Activated T-helper 2 cell treated with anti-CD3 and anti-CD28 coated beads, Interferon-gamma antibody, Interleukin-2, Interleukin-4, amounts not matched to agents 10 μg/mL and 5 μg/mL and 100 μg/mL, durations not matched to agents 14 hours and 24 hours and 36 hours (primary cell): ENCODE measurements at regions not wholly inside any gene's neighbourhood (a gene's known extent, or its start where the extent isn't known, plus 50 kb on each side); places are given as distances from the start of the nearest gene placed in this dataset.
"Not testable (repeated sequence)": the region's sequence is repeated elsewhere in the genome, so short reads cannot be mapped to it uniquely, and the experiment has no call there.

ENCODE experiments used
- DNase-seq: peaks from one replicate; pipeline ENCODE4 v3.0.0; 2021; ENCODE audit warnings: low spot score
- H3K27ac Mint-ChIP-seq: one replicate; pipeline ENCODE4 v1.8.0; 2021; ENCODE audit warnings: mixed read lengths
- H3K27me3 Mint-ChIP-seq: one replicate; pipeline ENCODE4 v1.8.0; 2021; ENCODE audit warnings: low read depth, mixed read lengths
- H3K36me3 Mint-ChIP-seq: one replicate; pipeline ENCODE4 v1.8.0; 2021; ENCODE audit warnings: low read depth, mixed read lengths
- H3K4me1 Mint-ChIP-seq: one replicate; pipeline ENCODE4 v1.8.0; 2021; ENCODE audit warnings: low read depth, mixed read lengths
- H3K4me3 Mint-ChIP-seq: one replicate; pipeline ENCODE4 v1.8.0; 2021; ENCODE audit warnings: low read depth, mild to moderate bottlenecking, moderate library complexity, mixed read lengths
- H3K9me3 Mint-ChIP-seq: one replicate; pipeline ENCODE4 v1.8.0; 2021; ENCODE audit warnings: mixed read lengths
- intact Hi-C: fragments of 100-400 bp; cut with micrococcal nuclease; formaldehyde crosslinking; loops from one replicate; pipeline ENCODE4 v1.15.1; 2023

GRCh38 chr11:50088231-50088630, 55.6 kb downstream of the OR4C45 start:
- intact Hi-C loops, result no loop called here
- Mint-ChIP-seq H3K27me3 (no peaks in the 10 kb centered on the region), H3K36me3 (no peaks in the 10 kb centered on the region), H3K9me3 (peaks cover 17% of the 10 kb centered on the region), H3K4me3 (no peak overlapping the region), H3K4me1 (no peaks in the 10 kb centered on the region), H3K27ac (no peak overlapping the region)
- no peak for DNase-seq

- DNase-seq, result no peak
- Mint-ChIP-seq H3K4me3 (no peak overlapping the region), H3K9me3 (peaks cover 22% of the 10 kb centered on the region), H3K27ac (no peak overlapping the region), H3K4me1 (no peaks in the 10 kb centered on the region), H3K27me3 (no peaks in the 10 kb centered on the region), H3K36me3 (no peaks in the 10 kb centered on the region)
- intact Hi-C loops, result no loop called here
Measured at GRCh38 chr11:50098186-50098725, 65.6 kb downstream of the OR4C45 start.

GRCh38 chr11:50102916-50103315, 70.2 kb downstream of the OR4C45 start:
- DNase-seq, result no peak
- Mint-ChIP-seq H3K9me3 (peaks cover 20% of the 10 kb centered on the region), H3K4me3 (no peak overlapping the region), H3K4me1 (no peaks in the 10 kb centered on the region), H3K27ac (no peak overlapping the region), H3K36me3 (no peaks in the 10 kb centered on the region), H3K27me3 (no peaks in the 10 kb centered on the region)
- intact Hi-C loops, result no loop called here

GRCh38 chr11:50140686-50141085, 108.0 kb downstream of the OR4C45 start:
- DNase-seq, H3K27ac Mint-ChIP-seq, H3K4me1 Mint-ChIP-seq, H3K4me3 Mint-ChIP-seq, H3K36me3 Mint-ChIP-seq, intact Hi-C loops, H3K27me3 Mint-ChIP-seq: not testable (repeated sequence)
- H3K9me3 Mint-ChIP-seq, result peaks cover 64% of the 10 kb centered on the region

- DNase-seq, H3K27me3 Mint-ChIP-seq, H3K36me3 Mint-ChIP-seq, H3K4me3 Mint-ChIP-seq, H3K27ac Mint-ChIP-seq, H3K4me1 Mint-ChIP-seq, intact Hi-C loops: not testable (repeated sequence)
- H3K9me3 Mint-ChIP-seq, result peaks cover 58% of the 10 kb centered on the region
Measured at GRCh38 chr11:50146308-50146707, 113.6 kb downstream of the OR4C45 start.

- H3K27me3 Mint-ChIP-seq, H3K27ac Mint-ChIP-seq, DNase-seq, H3K36me3 Mint-ChIP-seq, H3K4me1 Mint-ChIP-seq, H3K4me3 Mint-ChIP-seq, intact Hi-C loops: not testable (repeated sequence)
- peaks cover 63% of the 10 kb centered on the region for H3K9me3 Mint-ChIP-seq
Measured at GRCh38 chr11:50147946-50148345, 115.3 kb downstream of the OR4C45 start.

- Mint-ChIP-seq H3K4me3 (no peak overlapping the region), H3K36me3 (no peaks in the 10 kb centered on the region), H3K27ac (no peak overlapping the region), H3K9me3 (peaks cover 58% of the 10 kb centered on the region), H3K27me3 (no peaks in the 10 kb centered on the region), H3K4me1 (no peaks in the 10 kb centered on the region)
- DNase-seq, result no peak
- intact Hi-C loops, result no loop called here
Measured at GRCh38 chr11:50155508-50155907, 122.8 kb downstream of the OR4C45 start.

GRCh38 chr11:50164050-50164449, 131.4 kb downstream of the OR4C45 start:
- no peak for DNase-seq
- H3K36me3 Mint-ChIP-seq, result no peaks in the 10 kb centered on the region
- no peaks in the 10 kb centered on the region for H3K4me1 Mint-ChIP-seq
- intact Hi-C loops, result no loop called here
- no peak overlapping the region for H3K4me3 Mint-ChIP-seq
- H3K9me3 Mint-ChIP-seq, result peaks cover 39% of the 10 kb centered on the region
- H3K27me3 Mint-ChIP-seq, result no peaks in the 10 kb centered on the region
- no peak overlapping the region for H3K27ac Mint-ChIP-seq

- H3K9me3 Mint-ChIP-seq, result peaks cover 39% of the 10 kb centered on the region
Measured at GRCh38 chr11:50169634-50170033, 137.0 kb downstream of the OR4C45 start.

GRCh38 chr11:50170115-50170514, 137.4 kb downstream of the OR4C45 start:
- Mint-ChIP-seq H3K4me3 (no peak overlapping the region), H3K36me3 (peaks cover 3% of the 10 kb centered on the region), H3K27me3 (no peaks in the 10 kb centered on the region), H3K4me1 (no peaks in the 10 kb centered on the region), H3K27ac (no peak overlapping the region), H3K9me3 (peaks cover 39% of the 10 kb centered on the region)
- intact Hi-C loops, result no loop called here
- DNase-seq, result no peak

More at GRCh38 chr11:50169634-50170033, 137.0 kb downstream of the OR4C45 start:
- intact Hi-C loops, result no loop called here
- H3K27ac Mint-ChIP-seq, result no peak overlapping the region
- DNase-seq, result no peak
- no peak overlapping the region for H3K4me3 Mint-ChIP-seq
- no peaks in the 10 kb centered on the region for H3K4me1 Mint-ChIP-seq
- peaks cover 3% of the 10 kb centered on the region for H3K36me3 Mint-ChIP-seq
- no peaks in the 10 kb centered on the region for H3K27me3 Mint-ChIP-seq

- no peak for DNase-seq
- peaks cover 2% of the 10 kb centered on the region for H3K36me3 Mint-ChIP-seq
- H3K4me1 Mint-ChIP-seq, result no peaks in the 10 kb centered on the region
- no peaks in the 10 kb centered on the region for H3K27me3 Mint-ChIP-seq
- intact Hi-C loops, result no loop called here
- no peak overlapping the region for H3K27ac Mint-ChIP-seq
- H3K9me3 Mint-ChIP-seq, result peaks cover 34% of the 10 kb centered on the region
- H3K4me3 Mint-ChIP-seq, result no peak overlapping the region
Measured at GRCh38 chr11:50174189-50174588, 141.5 kb downstream of the OR4C45 start.

- no peaks in the 10 kb centered on the region for H3K27me3 Mint-ChIP-seq
- H3K9me3 Mint-ChIP-seq, result peaks cover 26% of the 10 kb centered on the region
- no peak overlapping the region for H3K27ac Mint-ChIP-seq
- H3K4me1 Mint-ChIP-seq, result no peaks in the 10 kb centered on the region
- DNase-seq, result no peak
- intact Hi-C loops, result no loop called here
- H3K36me3 Mint-ChIP-seq, result no peaks in the 10 kb centered on the region
- no peak overlapping the region for H3K4me3 Mint-ChIP-seq
Measured at GRCh38 chr11:50174975-50175374, 142.3 kb downstream of the OR4C45 start.

- Mint-ChIP-seq H3K9me3 (peaks cover 20% of the 10 kb centered on the region), H3K36me3 (no peaks in the 10 kb centered on the region), H3K4me1 (no peaks in the 10 kb centered on the region), H3K27ac (no peak overlapping the region), H3K27me3 (no peaks in the 10 kb centered on the region), H3K4me3 (no peak overlapping the region)
- no peak for DNase-seq
- intact Hi-C loops, result no loop called here
Measured at GRCh38 chr11:50178737-50179136, 146.1 kb downstream of the OR4C45 start.

- intact Hi-C loops, result no loop called here
- H3K36me3 Mint-ChIP-seq, result no peaks in the 10 kb centered on the region
- no peak for DNase-seq
- peaks cover 39% of the 10 kb centered on the region for H3K9me3 Mint-ChIP-seq
- no peaks in the 10 kb centered on the region for H3K4me1 Mint-ChIP-seq
- H3K4me3 Mint-ChIP-seq, result no peak overlapping the region
- no peaks in the 10 kb centered on the region for H3K27me3 Mint-ChIP-seq
- H3K27ac Mint-ChIP-seq, result no peak overlapping the region
Measured at GRCh38 chr11:50181334-50181733, 148.7 kb downstream of the OR4C45 start.
